Mesenchymal stem cell (in vitro differentiated cells and primary cell): ENCODE measurements at regions not wholly inside any gene's neighbourhood (a gene's known extent, or its start where the extent isn't known, plus 50 kb on each side); places are given as distances from the start of the nearest gene placed in this dataset.

Experiments used
- DNase-seq: peaks from one replicate; pipeline ENCODE4 v3.0.0-alpha.2; 2013
- H2AFZ ChIP-seq: one replicate; pipeline ENCODE4 v1.6.1; 2013; ENCODE audit warnings: low read depth, mild to moderate bottlenecking, control low read depth, inconsistent platforms, low read length, moderate library complexity
- H2AK5ac ChIP-seq: 2 replicates; pipeline ENCODE4 v1.6.1; 2013; ENCODE audit warnings: low read length, moderate library complexity, mild to moderate bottlenecking, inconsistent platforms; ENCODE audit not compliant: severe bottlenecking
- H2BK120ac ChIP-seq: one replicate; pipeline ENCODE4 v1.6.1; 2013; ENCODE audit warnings: low read depth, mild to moderate bottlenecking, inconsistent platforms, low read length, moderate library complexity
- H2BK12ac ChIP-seq, 2 experiments: one replicate each; pipeline ENCODE4 v1.6.1; 2013; ENCODE audit warnings: inconsistent platforms in 2 of 2, low read length in 2 of 2, mild to moderate bottlenecking in 2 of 2, moderate library complexity in 2 of 2, control low read depth in 1 of 2
- H2BK15ac ChIP-seq: one replicate; pipeline ENCODE4 v1.6.1; 2013; ENCODE audit warnings: mild to moderate bottlenecking, low read depth, inconsistent platforms; ENCODE audit not compliant: poor library complexity, severe bottlenecking
- H2BK5ac ChIP-seq: 2 replicates; pipeline ENCODE4 v1.6.1; 2013; ENCODE audit warnings: low read depth, mild to moderate bottlenecking, low read length, control low read depth, inconsistent platforms; ENCODE audit not compliant: poor library complexity, severe bottlenecking
- H3K14ac ChIP-seq, 2 experiments: one replicate each; pipeline ENCODE4 v1.6.1; 2013; ENCODE audit warnings: inconsistent platforms in 2 of 2, low read length in 2 of 2, control low read depth in 1 of 2, mild to moderate bottlenecking in 1 of 2, moderate library complexity in 1 of 2
- H3K18ac ChIP-seq, 2 experiments: one replicate each; pipeline ENCODE4 v1.6.1; 2013; ENCODE audit warnings: inconsistent platforms in 2 of 2, low read length in 2 of 2, control low read depth in 1 of 2, low read depth in 1 of 2, mild to moderate bottlenecking in 1 of 2
- H3K23ac ChIP-seq, 2 experiments: one replicate each; pipeline ENCODE4 v1.6.1; 2013; ENCODE audit warnings: inconsistent platforms in 2 of 2, low read length in 2 of 2, mild to moderate bottlenecking in 2 of 2, moderate library complexity in 2 of 2, control low read depth in 1 of 2
- H3K27ac ChIP-seq: 2 replicates; pipeline ENCODE4 v1.5.1; 2013; ENCODE audit warnings: mild to moderate bottlenecking, moderate library complexity, low read length, control low read depth, inconsistent platforms; ENCODE audit not compliant: poor library complexity, severe bottlenecking
- H3K27me3 ChIP-seq, 2 experiments: 2 replicates each; pipeline versions ENCODE4 v1.6.1 to v1.7.0; 2013; ENCODE audit warnings: low read length in 2 of 2, mild to moderate bottlenecking in 2 of 2, moderate library complexity in 2 of 2, control low read depth in 1 of 2, inconsistent platforms in 1 of 2; ENCODE audit not compliant: control insufficient read depth in 1 of 2, insufficient read depth in 1 of 2
- H3K36me3 ChIP-seq, 2 experiments: 2 replicates each; pipeline versions ENCODE4 v1.6.1 to v1.7.0; 2013; ENCODE audit warnings: low read length in 2 of 2, control low read depth in 1 of 2, inconsistent platforms in 1 of 2, low read depth in 1 of 2, mild to moderate bottlenecking in 1 of 2; ENCODE audit not compliant: insufficient read depth in 2 of 2, control insufficient read depth in 1 of 2
- H3K4ac ChIP-seq, 2 experiments: one replicate each; pipeline ENCODE4 v1.6.1; 2013; ENCODE audit warnings: inconsistent platforms in 2 of 2, low read length in 2 of 2, mild to moderate bottlenecking in 2 of 2, moderate library complexity in 2 of 2, control low read depth in 1 of 2, low read depth in 1 of 2
- H3K4me1 ChIP-seq: 2 replicates; pipeline ENCODE4 v1.6.1; 2013; ENCODE audit warnings: low read depth, low read length, control low read depth; ENCODE audit not compliant: control insufficient read depth, insufficient read depth
- H3K4me2 ChIP-seq: 2 replicates; pipeline ENCODE4 v1.6.1; 2013; ENCODE audit warnings: low read length, mild to moderate bottlenecking, inconsistent platforms; ENCODE audit not compliant: poor library complexity, severe bottlenecking
- H3K4me3 ChIP-seq, 2 experiments: 2 replicates each; pipeline versions ENCODE4 v1.5.1 to v1.7.0; 2013; ENCODE audit warnings: low read length in 2 of 2, mild to moderate bottlenecking in 2 of 2, control low read depth in 1 of 2, low read depth in 1 of 2; ENCODE audit not compliant: insufficient read depth in 1 of 2
- H3K79me1 ChIP-seq: replicated peaks from 2 replicates; pipeline ENCODE4 v1.6.1; 2013; ENCODE audit warnings: mild to moderate bottlenecking, control low read depth, low read length, inconsistent platforms; ENCODE audit not compliant: poor library complexity, severe bottlenecking
- H3K9ac ChIP-seq: 2 replicates; pipeline ENCODE4 v1.7.0; 2013; ENCODE audit warnings: mild to moderate bottlenecking, low read length, moderate library complexity
- H3K9me3 ChIP-seq: 2 replicates; pipeline ENCODE4 v1.7.0; 2013; ENCODE audit warnings: mild to moderate bottlenecking, low read length; ENCODE audit not compliant: control insufficient read depth
- H4K8ac ChIP-seq: one replicate; pipeline ENCODE4 v1.6.1; 2013; ENCODE audit warnings: inconsistent platforms, mild to moderate bottlenecking, low read length, moderate library complexity
- H4K91ac ChIP-seq: one replicate; pipeline ENCODE4 v1.6.1; 2013; ENCODE audit warnings: mild to moderate bottlenecking, low read length, inconsistent platforms
- WGBS: methylation state at CpG from one replicate; pipeline ENCODE4 v1.1.7; 2013; ENCODE audit warnings: mixed read lengths; 5-methylcytosine and 5-hydroxymethylcytosine counted together

- no peak overlapping the region for H2BK12ac ChIP-seq
- WGBS = 54% methylated on average over 3 of the region's 5 CpGs
Measured at GRCh38 chr20:39850821-39851330, 838.2 kb downstream of the MAFB start.

GRCh38 chr20:39850246-39850645 lies 838.8 kb downstream of the MAFB start:
- H3K27ac ChIP-seq = peak overlapping the region; percentile 26
- H3K27me3 ChIP-seq = peaks cover 3 to 8% of the 10 kb centered on the region in 2 experiments
- H2AFZ ChIP-seq = no peak overlapping the region
- H2AK5ac ChIP-seq = no peak overlapping the region
- no peak overlapping the region for H4K8ac ChIP-seq
- no peak overlapping the region for H3K23ac ChIP-seq
- H2BK120ac ChIP-seq = no peak overlapping the region
- H3K9me3 ChIP-seq = no peaks in the 10 kb centered on the region
- H3K4ac ChIP-seq = no peak overlapping the region
- no peak overlapping the region for H2BK12ac ChIP-seq
- no peaks in the 10 kb centered on the region for H3K79me1 ChIP-seq
- H2BK15ac ChIP-seq = no peak overlapping the region
- peak overlapping the region in 1 of 2 experiments; percentile 18 for H3K4me3 ChIP-seq
- peaks cover 11% of the 10 kb centered on the region for H3K4me1 ChIP-seq
- H2BK5ac ChIP-seq = no peak overlapping the region
- H3K14ac ChIP-seq = no peak overlapping the region
- H4K91ac ChIP-seq = no peak overlapping the region
- WGBS = 80% methylated on average over 1 of the region's 1 CpG
- peak overlapping the region in 1 of 2 experiments; percentile 48 for H3K18ac ChIP-seq
- H3K36me3 ChIP-seq = no peaks in the 10 kb centered on the region
- no peak overlapping the region for H3K4me2 ChIP-seq
- H3K9ac ChIP-seq = peak overlapping the region; percentile 53
- DNase-seq = no peak

More at GRCh38 chr20:39850821-39851330, 838.2 kb downstream of the MAFB start:
- Histone ChIP-seq H3K4me1 (peaks cover 11% of the 10 kb centered on the region), H2BK120ac (no peak overlapping the region), H3K36me3 (no peaks in the 10 kb centered on the region), H2AK5ac (no peak overlapping the region), H3K79me1 (no peaks in the 10 kb centered on the region), H2BK5ac (no peak overlapping the region), H3K4me2 (no peak overlapping the region), H3K4ac (no peak overlapping the region), H3K27me3 (peaks cover 0 to 1% of the 10 kb centered on the region in 2 experiments), H3K23ac (no peak overlapping the region), H3K14ac (no peak overlapping the region), H4K91ac (no peak overlapping the region), H3K4me3 (no peak overlapping the region), H3K18ac (no peak overlapping the region), H2BK15ac (no peak overlapping the region), H3K9ac (peak overlapping the region; percentile 48), H3K27ac (no peak overlapping the region), H2AFZ (no peak overlapping the region), H3K9me3 (no peaks in the 10 kb centered on the region), H4K8ac (no peak overlapping the region)
- DNase-seq = no peak

- Histone ChIP-seq H3K4ac (peak overlapping the region in 1 of 2 experiments; percentile 26), H3K4me1 (peaks cover 11% of the 10 kb centered on the region), H3K9me3 (no peaks in the 10 kb centered on the region), H2BK120ac (no peak overlapping the region), H2BK15ac (no peak overlapping the region), H3K36me3 (no peaks in the 10 kb centered on the region), H3K14ac (no peak overlapping the region), H3K4me2 (no peak overlapping the region), H4K8ac (no peak overlapping the region), H3K79me1 (no peaks in the 10 kb centered on the region), H3K23ac (no peak overlapping the region), H4K91ac (no peak overlapping the region), H3K27ac (peak overlapping the region; percentile 26), H2BK12ac (peak overlapping the region in 1 of 2 experiments; percentile 43), H2AFZ (no peak overlapping the region), H3K18ac (no peak overlapping the region), H2AK5ac (no peak overlapping the region), H3K4me3 (peak overlapping the region in 1 of 2 experiments; percentile 18), H3K27me3 (peaks cover 5 to 9% of the 10 kb centered on the region in 2 experiments), H3K9ac (peak overlapping the region; percentile 53), H2BK5ac (no peak overlapping the region)
- 65% methylated on average over 7 of the region's 9 CpGs for WGBS
- DNase-seq = peak; percentile 46
Measured at GRCh38 chr20:39849664-39850063, 839.4 kb downstream of the MAFB start.

GRCh38 chr20:39849171-39849570 lies 839.9 kb downstream of the MAFB start:
- H2BK120ac ChIP-seq = no peak overlapping the region
- H3K79me1 ChIP-seq = no peaks in the 10 kb centered on the region
- H2BK5ac ChIP-seq = no peak overlapping the region
- H2AFZ ChIP-seq = no peak overlapping the region
- no peak for DNase-seq
- H2BK15ac ChIP-seq = no peak overlapping the region
- no peak overlapping the region for H3K9ac ChIP-seq
- no peak overlapping the region for H4K91ac ChIP-seq
- no peaks in the 10 kb centered on the region for H3K36me3 ChIP-seq
- no peak overlapping the region for H3K27ac ChIP-seq
- H3K14ac ChIP-seq = no peak overlapping the region
- H3K9me3 ChIP-seq = no peaks in the 10 kb centered on the region
- H4K8ac ChIP-seq = no peak overlapping the region
- H3K27me3 ChIP-seq = peaks cover 5 to 9% of the 10 kb centered on the region in 2 experiments
- H3K18ac ChIP-seq = no peak overlapping the region
- H2AK5ac ChIP-seq = no peak overlapping the region
- H3K4ac ChIP-seq = no peak overlapping the region
- H2BK12ac ChIP-seq = no peak overlapping the region
- no peak overlapping the region for H3K4me2 ChIP-seq
- no peak overlapping the region for H3K4me3 ChIP-seq
- peaks cover 11% of the 10 kb centered on the region for H3K4me1 ChIP-seq
- H3K23ac ChIP-seq = no peak overlapping the region
- 97% methylated on average over 4 of the region's 5 CpGs for WGBS
